A673 (cell line): ENCODE measurements at regions not wholly inside any gene's neighbourhood (a gene's known extent, or its start where the extent isn't known, plus 50 kb on each side); places are given as distances from the start of the nearest gene placed in this dataset.

ENCODE experiments used
- EZH2 ChIP-seq: fragments of 200-600 bp; sonication (generic); IDR thresholded peaks from 2 replicates; pipeline ENCODE4 v1.6.1; 2017; ENCODE audit warnings: borderline replicate concordance, low read depth, mild to moderate bottlenecking, mixed read lengths, antibody characterized with exemption, low read length; ENCODE audit not compliant: poor library complexity, severe bottlenecking
- TF ChIP-seq, protein P1 (sequence below): fragments of 300-800, 200-600 bp; sonication (generic); conservative IDR thresholded peaks from 2 replicates; pipeline ENCODE4 v1.5.1; 2017; ENCODE audit warnings: low read depth, mild to moderate bottlenecking, antibody characterized with exemption, low read length, moderate library complexity, mixed read lengths

DNA sequence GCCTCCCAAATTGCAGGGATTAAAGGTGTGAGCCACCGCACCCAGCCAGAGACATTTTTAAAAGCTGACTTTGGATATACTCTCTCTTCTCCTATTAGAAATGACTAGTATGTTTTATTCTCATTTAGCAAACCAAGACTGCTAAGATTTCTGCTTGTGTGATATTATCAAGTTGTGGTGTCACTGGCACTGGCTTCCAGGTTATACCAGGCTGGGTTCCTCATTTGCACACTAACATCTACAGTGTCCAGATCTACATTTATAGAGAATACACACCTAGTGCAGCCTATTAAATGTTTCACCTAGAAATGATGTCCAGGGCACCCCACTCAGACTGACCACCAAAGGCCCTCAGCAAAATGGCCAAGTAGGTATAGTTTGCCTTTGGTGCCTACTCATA, 49.9 kb upstream of the FOXN2 start:
- TF ChIP-seq, protein P1, sequence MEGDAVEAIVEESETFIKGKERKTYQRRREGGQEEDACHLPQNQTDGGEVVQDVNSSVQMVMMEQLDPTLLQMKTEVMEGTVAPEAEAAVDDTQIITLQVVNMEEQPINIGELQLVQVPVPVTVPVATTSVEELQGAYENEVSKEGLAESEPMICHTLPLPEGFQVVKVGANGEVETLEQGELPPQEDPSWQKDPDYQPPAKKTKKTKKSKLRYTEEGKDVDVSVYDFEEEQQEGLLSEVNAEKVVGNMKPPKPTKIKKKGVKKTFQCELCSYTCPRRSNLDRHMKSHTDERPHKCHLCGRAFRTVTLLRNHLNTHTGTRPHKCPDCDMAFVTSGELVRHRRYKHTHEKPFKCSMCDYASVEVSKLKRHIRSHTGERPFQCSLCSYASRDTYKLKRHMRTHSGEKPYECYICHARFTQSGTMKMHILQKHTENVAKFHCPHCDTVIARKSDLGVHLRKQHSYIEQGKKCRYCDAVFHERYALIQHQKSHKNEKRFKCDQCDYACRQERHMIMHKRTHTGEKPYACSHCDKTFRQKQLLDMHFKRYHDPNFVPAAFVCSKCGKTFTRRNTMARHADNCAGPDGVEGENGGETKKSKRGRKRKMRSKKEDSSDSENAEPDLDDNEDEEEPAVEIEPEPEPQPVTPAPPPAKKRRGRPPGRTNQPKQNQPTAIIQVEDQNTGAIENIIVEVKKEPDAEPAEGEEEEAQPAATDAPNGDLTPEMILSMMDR: no peak
- TF ChIP-seq EZH2: no peak
